HG03103 (cell line): ENCODE measurements at regions not wholly inside any gene's neighbourhood (a gene's known extent, or its start where the extent isn't known, plus 50 kb on each side); places are given as distances from the start of the nearest gene placed in this dataset.

Experiments used
- ATAC-seq: cut with Tn5 transposase; IDR thresholded peaks from one replicate; pipeline ENCODE4 v1.9.1; 2021; ENCODE audit warnings: low read depth; ENCODE audit not compliant: unreplicated experiment

- no peak for ATAC-seq
These were observed 177.5 kb upstream of the GATA6 start for GRCh38 chr18:21991886-21992285.

GRCh38 chr18:21996351-21996826 lies 173.0 kb upstream of the GATA6 start:
- no peak for ATAC-seq

- peak; percentile 63 for ATAC-seq
These were observed 171.9 kb upstream of the GATA6 start for GRCh38 chr18:21997207-21998143.

GRCh38 chr18:21998486-21998885 lies 170.9 kb upstream of the GATA6 start:
- ATAC-seq = no peak

- no peak for ATAC-seq
These were observed 167.4 kb upstream of the GATA6 start for GRCh38 chr18:22001912-22002487.

GRCh38 chr18:22005191-22005841 lies 164.1 kb upstream of the GATA6 start:
- no peak for ATAC-seq

- no peak for ATAC-seq
These were observed 162.9 kb upstream of the GATA6 start for GRCh38 chr18:22006458-22006857.

GRCh38 chr18:22009242-22009641 lies 160.1 kb upstream of the GATA6 start:
- no peak for ATAC-seq

GRCh38 chr18:22013993-22014392 lies 155.4 kb upstream of the GATA6 start:
- ATAC-seq = no peak

GRCh38 chr18:22015156-22015555 lies 154.2 kb upstream of the GATA6 start:
- ATAC-seq = no peak

GRCh38 chr18:22018366-22018765 lies 151.0 kb upstream of the GATA6 start:
- no peak for ATAC-seq

GRCh38 chr18:22019193-22019592 lies 150.2 kb upstream of the GATA6 start:
- no peak for ATAC-seq

- ATAC-seq = no peak
These were observed 149.1 kb upstream of the GATA6 start for GRCh38 chr18:22020127-22020866.

- no peak for ATAC-seq
These were observed 148.5 kb upstream of the GATA6 start for GRCh38 chr18:22020867-22021370.

- no peak for ATAC-seq
These were observed 147.7 kb upstream of the GATA6 start for GRCh38 chr18:22021701-22022100.

GRCh38 chr18:22024924-22025323 lies 144.5 kb upstream of the GATA6 start:
- no peak for ATAC-seq

GRCh38 chr18:22026362-22026761 lies 143.0 kb upstream of the GATA6 start:
- no peak for ATAC-seq

GRCh38 chr18:22026889-22027288 lies 142.5 kb upstream of the GATA6 start:
- ATAC-seq = no peak

- no peak for ATAC-seq
These were observed 137.8 kb upstream of the GATA6 start for GRCh38 chr18:22031611-22032010.

- no peak for ATAC-seq
These were observed 136.9 kb upstream of the GATA6 start for GRCh38 chr18:22032392-22032961.
